HEK293 (cell line): ENCODE measurements at regions not wholly inside any gene's neighbourhood (a gene's known extent, or its start where the extent isn't known, plus 50 kb on each side); places are given as distances from the start of the nearest gene placed in this dataset.

Source experiments
- CTCF ChIP-seq: fragments of 450-650 bp; formaldehyde crosslinking; IDR thresholded peaks from 2 replicates; pipeline ENCODE4 v1.5.1; 2016; ENCODE audit warnings: missing biosample characterization, missing genetic modification characterization
- KLF9 ChIP-seq: fragments of 450-650 bp; formaldehyde crosslinking; IDR thresholded peaks from 2 replicates; pipeline ENCODE4 v1.5.1; 2016; ENCODE audit warnings: missing biosample characterization, missing genetic modification characterization, low read depth
- MZF1 ChIP-seq: fragments of 450-650 bp; formaldehyde crosslinking; IDR thresholded peaks from 2 replicates; pipeline ENCODE4 v1.5.1; 2017; ENCODE audit warnings: missing biosample characterization, missing genetic modification characterization, borderline replicate concordance
- PRDM4 ChIP-seq: fragments of 450-650 bp; formaldehyde crosslinking; IDR thresholded peaks from 2 replicates; pipeline ENCODE4 v1.5.1; 2017; ENCODE audit warnings: missing biosample characterization, missing genetic modification characterization
- REST ChIP-seq: fragments of 450-650 bp; formaldehyde crosslinking; IDR thresholded peaks from 2 replicates; pipeline ENCODE4 v1.5.1; 2016; ENCODE audit warnings: missing biosample characterization, missing genetic modification characterization
- YY1 ChIP-seq: fragments of 450-650 bp; formaldehyde crosslinking; IDR thresholded peaks from 2 replicates; pipeline ENCODE4 v1.5.1; 2018; ENCODE audit warnings: missing biosample characterization, missing genetic modification characterization
- ZBTB26 ChIP-seq: fragments of 450-650 bp; formaldehyde crosslinking; optimal IDR thresholded peaks from 2 replicates; pipeline ENCODE3; 2016; ENCODE audit warnings: missing biosample characterization, mild to moderate bottlenecking, missing genetic modification characterization
- ZBTB44 ChIP-seq: fragments of 450-650 bp; IDR thresholded peaks from 2 replicates; pipeline ENCODE4 v1.5.1; 2018; ENCODE audit warnings: missing biosample characterization, mild to moderate bottlenecking, missing genetic modification characterization
- ZEB2 ChIP-seq: fragments of 450-650 bp; formaldehyde crosslinking; IDR thresholded peaks from 2 replicates; pipeline ENCODE4 v1.5.1; 2016; ENCODE audit warnings: missing biosample characterization, missing genetic modification characterization
- ZNF121 ChIP-seq: fragments of 450-650 bp; formaldehyde crosslinking; IDR thresholded peaks from 2 replicates; pipeline ENCODE4 v1.5.1; 2016; ENCODE audit warnings: missing biosample characterization, missing genetic modification characterization
- ZNF302 ChIP-seq: fragments of 450-650 bp; formaldehyde crosslinking; IDR thresholded peaks from 2 replicates; pipeline ENCODE4 v1.5.1; 2016; ENCODE audit warnings: missing biosample characterization, missing genetic modification characterization, low read depth
- ZNF391 ChIP-seq: fragments of 450-650 bp; formaldehyde crosslinking; IDR thresholded peaks from 2 replicates; pipeline ENCODE4 v1.5.1; 2016; ENCODE audit warnings: low read depth, missing biosample characterization, missing genetic modification characterization, borderline replicate concordance
- ZNF433 ChIP-seq: fragments of 450-650 bp; formaldehyde crosslinking; IDR thresholded peaks from 2 replicates; pipeline ENCODE4 v1.5.1; 2016; ENCODE audit warnings: missing biosample characterization, missing genetic modification characterization, low read depth
- ZNF580 ChIP-seq: fragments of 450-650 bp; formaldehyde crosslinking; IDR thresholded peaks from 2 replicates; pipeline ENCODE4 v1.5.1; 2016; ENCODE audit warnings: missing biosample characterization, missing genetic modification characterization

GRCh38 chr17:33674685-33675084 lies 381.6 kb upstream of the ASIC2 start:
- TF ChIP-seq CTCF (tag by site-specific recombination), result peak; percentile 24; the same call in 1 of the 2 replicates
- TF ChIP-seq ZBTB26 (tag by site-specific recombination), result no peak
- no peak for TF ChIP-seq ZNF121
- no peak for TF ChIP-seq YY1
- no peak for TF ChIP-seq ZNF391 (tag by site-specific recombination)
- no peak for TF ChIP-seq PRDM4 (tag by site-specific recombination)
- no peak for TF ChIP-seq REST
- TF ChIP-seq MZF1 (tag by site-specific recombination), result no peak
- TF ChIP-seq ZBTB44, result no peak
- no peak for TF ChIP-seq ZNF433 (tag by site-specific recombination)
- TF ChIP-seq ZEB2, result no peak
- no peak for TF ChIP-seq KLF9 (tag by site-specific recombination)
- no peak for TF ChIP-seq ZNF302
- no peak for TF ChIP-seq ZNF580 (tag by site-specific recombination)
